Stimulated activated effector memory CD8-positive, alpha-beta T cell treated with anti-CD3 and anti-CD28 coated beads, Interleukin-12 subunit alpha, Interleukin-12 subunit beta, amount 100 ng/mL, for 72 hours (primary cell): ENCODE measurements at regions not wholly inside any gene's neighbourhood (a gene's known extent, or its start where the extent isn't known, plus 50 kb on each side); places are given as distances from the start of the nearest gene placed in this dataset.
"Not testable (repeated sequence)": the region's sequence is repeated elsewhere in the genome, so short reads cannot be mapped to it uniquely, and the experiment has no call there.

Experiments
- ATAC-seq: fragments of 150-1000 bp; cut with Tn5 transposase; 2 replicates; pipeline ENCODE4 v1.10.0; 2021
- DNase-seq, 2 donors: peaks; one replicate each; pipeline ENCODE4 v3.0.0; 2021 to 2022; ENCODE audit warnings: low spot score in 2 of 2
- H3K27ac Mint-ChIP-seq: one replicate; pipeline ENCODE4 v1.8.0; 2022; ENCODE audit warnings: mild to moderate bottlenecking, mixed read lengths
- H3K36me3 Mint-ChIP-seq: one replicate; pipeline ENCODE4 v1.8.0; 2022; ENCODE audit warnings: mild to moderate bottlenecking, mixed read lengths
- H3K4me1 Mint-ChIP-seq: one replicate; pipeline ENCODE4 v1.8.0; 2022; ENCODE audit warnings: mixed read lengths
- H3K4me3 Mint-ChIP-seq: one replicate; pipeline ENCODE4 v1.8.0; 2022; ENCODE audit warnings: mild to moderate bottlenecking, mixed read lengths
- H3K9me3 Mint-ChIP-seq: one replicate; pipeline ENCODE4 v1.8.0; 2022; ENCODE audit warnings: mixed read lengths

- Mint-ChIP-seq H3K4me1 (no peaks in the 10 kb centered on the region), H3K9me3 (peaks cover 7% of the 10 kb centered on the region)
- no peak for ATAC-seq
These were observed 203.2 kb downstream of the CASP12 start for GRCh38 chr11:104695065-104695463.

DNA sequence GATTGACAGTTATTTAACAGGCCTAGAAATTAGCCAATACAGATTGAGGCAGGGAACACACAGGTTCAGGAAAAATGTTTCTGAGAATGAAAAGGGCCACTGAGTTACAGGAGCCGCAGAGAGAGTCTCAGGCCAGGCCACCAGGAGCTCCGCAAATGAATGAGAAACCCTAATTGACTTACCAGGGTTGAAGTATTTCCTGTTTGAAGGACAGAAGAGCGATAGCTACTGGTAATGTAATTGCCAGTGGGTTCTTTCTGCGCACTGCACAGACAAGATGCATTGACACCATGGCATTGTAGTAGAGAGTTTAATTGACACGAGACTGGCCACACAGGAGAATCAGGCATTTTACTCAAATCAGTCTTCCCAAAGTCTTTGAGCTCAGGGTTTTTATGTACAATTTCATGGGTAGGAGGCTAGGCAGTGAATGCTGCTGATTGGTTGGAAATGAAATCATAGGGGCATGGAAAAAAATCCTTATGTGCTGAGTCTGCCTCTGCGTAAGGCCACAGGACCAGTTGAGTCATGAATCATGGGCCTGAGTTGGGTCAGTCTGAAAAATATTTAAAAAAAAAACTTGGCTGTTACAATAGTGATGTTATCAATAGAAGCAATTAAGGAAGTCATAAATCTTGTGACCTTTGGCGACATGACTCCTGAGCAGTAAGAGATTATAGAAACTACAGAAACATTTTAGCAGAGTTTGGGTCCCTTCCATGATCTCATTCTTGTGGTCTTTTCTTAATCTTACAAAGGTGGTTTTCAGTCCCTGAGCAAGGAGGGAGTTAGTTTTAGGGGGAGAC, 203.8 kb downstream of the CASP12 start:
- H3K27ac Mint-ChIP-seq = no peak overlapping the region
- ATAC-seq = no peak
- no peak overlapping the region for H3K4me3 Mint-ChIP-seq
- H3K4me1 Mint-ChIP-seq = no peaks in the 10 kb centered on the region
- no peaks in the 10 kb centered on the region for H3K36me3 Mint-ChIP-seq
- H3K9me3 Mint-ChIP-seq = peaks cover 7% of the 10 kb centered on the region
- DNase-seq = no peak

More at GRCh38 chr11:104695065-104695463, 203.2 kb downstream of the CASP12 start:
- DNase-seq = no peak
- H3K27ac Mint-ChIP-seq = no peak overlapping the region
- no peaks in the 10 kb centered on the region for H3K36me3 Mint-ChIP-seq
- H3K4me3 Mint-ChIP-seq = no peak overlapping the region

GRCh38 chr11:104692751-104693150, 205.5 kb downstream of the CASP12 start:
- H3K4me1 Mint-ChIP-seq = peaks cover 6% of the 10 kb centered on the region
- no peaks in the 10 kb centered on the region for H3K36me3 Mint-ChIP-seq
- H3K27ac Mint-ChIP-seq = no peak overlapping the region
- ATAC-seq (no peak), DNase-seq (no peak)
- no peak overlapping the region for H3K4me3 Mint-ChIP-seq
- H3K9me3 Mint-ChIP-seq = peaks cover 7% of the 10 kb centered on the region

GRCh38 chr11:104691129-104691528, 207.1 kb downstream of the CASP12 start:
- Mint-ChIP-seq H3K4me1 (peaks cover 6% of the 10 kb centered on the region), H3K36me3 (no peaks in the 10 kb centered on the region), H3K27ac (no peak overlapping the region), H3K9me3 (peaks cover 7% of the 10 kb centered on the region), H3K4me3 (no peak overlapping the region)
- DNase-seq (no peak), ATAC-seq (no peak)

- Mint-ChIP-seq H3K27ac (no peak overlapping the region), H3K4me1 (peaks cover 6% of the 10 kb centered on the region), H3K9me3 (peaks cover 7% of the 10 kb centered on the region), H3K4me3 (no peak overlapping the region), H3K36me3 (no peaks in the 10 kb centered on the region)
- ATAC-seq (no peak), DNase-seq (no peak)
These were observed 208.0 kb downstream of the CASP12 start for GRCh38 chr11:104690241-104690640.

DNA sequence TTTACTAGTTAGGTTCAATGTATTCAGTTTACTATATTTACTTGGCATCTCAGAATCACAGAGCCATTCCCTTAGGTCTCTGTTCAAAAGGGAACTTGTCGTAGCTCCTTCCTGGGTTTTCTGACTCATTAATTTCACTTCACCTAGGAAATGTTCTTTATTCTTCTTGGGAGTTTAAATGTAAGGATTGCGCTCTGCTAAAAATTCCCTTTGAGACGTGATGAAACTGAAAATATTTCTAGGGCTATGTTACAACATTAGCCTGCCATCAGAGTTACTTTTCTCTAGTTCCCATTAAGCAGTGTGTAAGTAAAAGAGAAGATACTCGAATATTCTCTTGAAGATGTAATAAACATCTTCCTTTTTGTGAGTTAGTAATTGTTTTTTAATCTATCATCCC, 209.5 kb downstream of the CASP12 start:
- DNase-seq = no peak
- Mint-ChIP-seq H3K4me3 (no peak overlapping the region), H3K27ac (no peak overlapping the region), H3K36me3 (no peaks in the 10 kb centered on the region), H3K4me1 (peaks cover 6% of the 10 kb centered on the region), H3K9me3 (peaks cover 7% of the 10 kb centered on the region)
- no peak for ATAC-seq

- Mint-ChIP-seq H3K9me3 (no peaks in the 10 kb centered on the region), H3K4me1 (no peaks in the 10 kb centered on the region), H3K36me3 (no peaks in the 10 kb centered on the region), H3K4me3 (no peak overlapping the region), H3K27ac (no peak overlapping the region)
- no peak for ATAC-seq
- no peak for DNase-seq
These were observed 216.1 kb downstream of the CASP12 start for GRCh38 chr11:104682206-104682605.

DNA sequence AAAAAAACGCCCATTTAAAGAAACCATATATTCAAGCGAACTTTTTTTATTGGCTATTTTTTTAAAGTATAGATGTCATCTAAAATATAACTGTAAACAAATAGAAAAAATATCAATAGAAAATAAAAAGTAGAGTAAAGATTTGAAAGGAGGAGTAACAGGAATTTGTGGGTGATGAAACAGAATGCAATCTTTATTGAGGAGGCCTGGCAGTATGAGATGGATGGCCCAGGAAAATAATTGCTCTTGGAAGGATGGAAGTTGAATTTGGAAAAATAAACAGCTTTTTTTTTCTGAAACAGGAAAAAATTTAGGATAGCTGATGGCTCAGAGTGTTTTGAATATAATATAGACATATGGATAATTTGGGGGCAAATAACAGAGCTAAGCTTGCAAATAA, 219.0 kb downstream of the CASP12 start:
- ATAC-seq = no peak
- no peak for DNase-seq
- no peaks in the 10 kb centered on the region for H3K36me3 Mint-ChIP-seq
- H3K4me1 Mint-ChIP-seq = no peaks in the 10 kb centered on the region
- no peak overlapping the region for H3K4me3 Mint-ChIP-seq
- H3K9me3 Mint-ChIP-seq = no peaks in the 10 kb centered on the region
- no peak overlapping the region for H3K27ac Mint-ChIP-seq

DNA sequence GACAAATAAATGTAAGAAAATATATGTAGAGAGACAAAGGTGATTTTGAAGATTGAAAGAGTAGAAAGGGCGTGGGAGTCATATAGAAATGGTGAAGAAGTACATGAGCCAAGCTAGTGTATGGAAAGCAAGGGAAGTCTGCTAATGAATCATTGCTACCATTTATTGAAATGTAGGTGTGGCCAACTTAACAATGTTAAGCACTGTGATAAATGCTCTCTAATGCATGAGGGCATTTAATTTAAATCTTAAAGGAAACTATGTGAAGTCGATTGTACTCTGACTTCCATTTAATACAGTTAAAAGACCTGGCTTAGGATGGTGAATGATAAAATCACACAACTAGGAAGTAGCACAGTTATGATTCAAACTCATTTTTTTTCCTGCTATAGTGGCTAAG, 219.9 kb downstream of the CASP12 start:
- Mint-ChIP-seq H3K27ac (no peak overlapping the region), H3K4me1 (no peaks in the 10 kb centered on the region), H3K9me3 (no peaks in the 10 kb centered on the region), H3K4me3 (no peak overlapping the region), H3K36me3 (no peaks in the 10 kb centered on the region)
- ATAC-seq = no peak
- DNase-seq = no peak

DNA sequence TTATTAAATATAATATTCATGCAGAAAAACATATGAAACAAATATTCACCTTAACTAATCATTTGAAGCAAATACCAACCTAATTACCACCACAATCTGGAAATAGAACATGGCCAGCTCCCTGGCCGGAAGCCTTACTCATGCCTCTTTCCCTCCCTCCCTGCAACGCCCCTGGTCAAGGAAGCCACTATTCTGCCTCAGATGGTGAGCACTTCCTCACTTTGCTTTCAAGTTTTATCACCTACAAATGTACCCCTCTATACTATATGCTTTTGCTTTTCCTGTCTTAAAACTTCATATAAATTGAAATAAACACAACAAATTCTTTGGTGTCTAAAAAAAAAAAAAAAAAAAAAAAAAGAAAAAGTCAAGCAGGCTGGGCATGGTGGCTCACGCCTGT, 221.2 kb downstream of the CASP12 start:
- H3K36me3 Mint-ChIP-seq, H3K27ac Mint-ChIP-seq, DNase-seq, H3K4me1 Mint-ChIP-seq, H3K4me3 Mint-ChIP-seq, ATAC-seq, H3K9me3 Mint-ChIP-seq: not testable (repeated sequence)

- H3K36me3 Mint-ChIP-seq = no peaks in the 10 kb centered on the region
- peaks cover 20% of the 10 kb centered on the region for H3K4me1 Mint-ChIP-seq
- peaks cover 2% of the 10 kb centered on the region for H3K9me3 Mint-ChIP-seq
- DNase-seq = no peak
- no peak overlapping the region for H3K4me3 Mint-ChIP-seq
- ATAC-seq = no peak
- H3K27ac Mint-ChIP-seq = no peak overlapping the region
These were observed 225.4 kb downstream of the CASP12 start for GRCh38 chr11:104672897-104673296.

GRCh38 chr11:104668797-104669463, 229.3 kb downstream of the CASP12 start:
- ATAC-seq (peak; percentile 99), DNase-seq (no peak)
- Mint-ChIP-seq H3K4me3 (no peak overlapping the region), H3K36me3 (no peaks in the 10 kb centered on the region), H3K9me3 (peaks cover 2% of the 10 kb centered on the region), H3K27ac (no peak overlapping the region), H3K4me1 (peaks cover 20% of the 10 kb centered on the region)

GRCh38 chr11:104666624-104667023, 231.6 kb downstream of the CASP12 start:
- Mint-ChIP-seq H3K9me3 (no peaks in the 10 kb centered on the region), H3K4me1 (peaks cover 20% of the 10 kb centered on the region), H3K27ac (no peak overlapping the region), H3K36me3 (no peaks in the 10 kb centered on the region), H3K4me3 (no peak overlapping the region)
- no peak for ATAC-seq
- no peak for DNase-seq

DNA sequence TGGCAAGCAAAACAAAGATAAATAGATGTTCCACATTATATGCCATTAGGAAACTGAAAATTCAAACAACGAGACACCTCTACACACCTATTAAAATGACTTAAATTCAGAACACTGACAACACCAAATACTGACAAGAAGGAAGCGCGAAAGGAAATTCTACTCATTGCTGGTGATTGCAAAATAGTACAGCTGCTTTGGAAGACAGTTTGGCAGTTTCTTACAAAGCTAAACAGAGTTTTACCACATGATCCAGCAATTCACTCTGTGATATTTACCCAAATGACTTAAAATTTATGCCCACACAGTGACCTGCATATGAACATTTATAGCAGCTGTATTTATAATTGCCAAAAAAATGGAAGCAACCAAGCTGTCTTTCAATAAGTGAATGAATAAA, 232.6 kb downstream of the CASP12 start:
- DNase-seq = no peak
- no peaks in the 10 kb centered on the region for H3K36me3 Mint-ChIP-seq

DNA sequence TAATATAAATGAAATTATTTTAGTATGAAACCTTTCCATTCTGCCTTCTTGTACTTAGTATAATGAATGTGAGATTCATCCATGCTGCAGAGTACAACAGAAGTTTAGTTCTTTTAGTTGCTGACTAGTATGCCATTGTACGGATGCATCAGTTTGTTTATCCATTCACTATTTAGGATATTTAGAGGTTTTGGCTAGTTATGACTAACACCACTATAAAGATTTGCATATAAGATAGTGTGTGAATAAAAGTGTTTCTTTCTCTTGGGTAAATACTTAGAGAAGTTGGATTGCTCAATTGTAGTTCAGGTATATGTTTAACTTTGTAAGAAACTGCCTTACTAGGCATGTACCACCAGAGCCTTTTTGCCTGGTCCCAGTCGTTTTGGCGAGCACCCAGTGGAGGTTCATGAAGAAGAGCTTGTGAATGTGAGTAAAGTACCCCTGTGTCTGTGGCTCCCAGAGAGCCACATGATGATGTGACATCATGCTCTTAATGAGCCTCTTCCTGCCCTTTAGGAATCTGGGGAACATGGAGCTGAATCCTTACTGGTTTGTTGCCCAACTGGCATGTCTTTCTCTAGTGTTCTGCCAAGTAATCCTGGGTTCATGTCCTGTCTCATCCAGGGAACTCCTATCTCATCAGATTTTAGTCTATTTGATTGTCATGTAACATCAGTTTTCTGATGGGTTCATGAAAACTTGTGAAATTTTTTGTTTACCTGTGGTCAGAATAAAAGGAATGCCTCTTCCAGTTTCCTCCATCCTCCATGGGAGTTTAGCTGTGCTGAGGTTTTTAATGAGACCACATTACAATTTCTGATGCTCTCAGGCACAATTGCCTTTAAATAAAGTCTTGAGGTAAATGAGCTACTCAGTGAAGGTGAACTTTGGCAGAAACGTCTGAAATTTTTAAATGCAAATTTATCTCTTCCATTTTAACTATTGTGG, 234.8 kb downstream of the CASP12 start:
- no peak overlapping the region for H3K27ac Mint-ChIP-seq
- DNase-seq = no peak
- no peaks in the 10 kb centered on the region for H3K9me3 Mint-ChIP-seq
- no peak overlapping the region for H3K4me3 Mint-ChIP-seq
- no peaks in the 10 kb centered on the region for H3K36me3 Mint-ChIP-seq
- H3K4me1 Mint-ChIP-seq = peaks cover 4% of the 10 kb centered on the region
- ATAC-seq = no peak

More for the DNA sequence above, 232.6 kb downstream of the CASP12 start:
- Mint-ChIP-seq H3K4me3 (no peak overlapping the region), H3K9me3 (no peaks in the 10 kb centered on the region), H3K27ac (no peak overlapping the region), H3K4me1 (peaks cover 14% of the 10 kb centered on the region)
- ATAC-seq = no peak
